Ovary (tissue), 7 donors: ENCODE measurements at regions not wholly inside any gene's neighbourhood (a gene's known extent, or its start where the extent isn't known, plus 50 kb on each side); places are given as distances from the start of the nearest gene placed in this dataset.

ENCODE experiments used
- DNase-seq, 5 donors: peaks; one replicate each; pipeline ENCODE4 v3.0.0-alpha.2; 2019 to 2020
- H3K27ac ChIP-seq, 2 donors: fragments of 200-600 bp; one replicate each; pipeline versions ENCODE4 v1.5.1 to v1.8.0; 2019 to 2022
- H3K27me3 ChIP-seq: fragments of 200-600 bp; one replicate; pipeline ENCODE4 v1.8.0; 2022
- H3K36me3 ChIP-seq: fragments of 200-600 bp; sonication (generic); one replicate; pipeline ENCODE4 v1.5.1; 2019
- H3K4me1 ChIP-seq: one replicate; pipeline ENCODE4 v1.8.1; 2013; ENCODE audit warnings: mild to moderate bottlenecking, moderate library complexity; ENCODE audit not compliant: insufficient read depth
- H3K4me3 ChIP-seq: fragments of 200-600 bp; sonication (generic); one replicate; pipeline ENCODE4 v1.5.1; 2017
- H3K9me3 ChIP-seq, 2 donors: fragments of 200-600 bp in 1 of 2; sonication (generic) in 1 of 2; one replicate each; pipeline versions ENCODE4 v1.5.1 to v1.8.1; 2013 to 2019; ENCODE audit warnings: mild to moderate bottlenecking in 1 of 2, moderate library complexity in 1 of 2
- CTCF ChIP-seq, 3 donors: fragments of 450-650 bp in 2 of 3; fragments of 200-600 bp in 1 of 3; IDR thresholded peaks; one replicate each; pipeline versions ENCODE4 v1.5.1 to v1.8.0; 2016 to 2022; ENCODE audit warnings: antibody characterized with exemption in 3 of 3, mild to moderate bottlenecking in 1 of 3
- EP300 ChIP-seq: sonication (generic); formaldehyde crosslinking; IDR thresholded peaks from one replicate; pipeline ENCODE4 v1.6.1; 2017; ENCODE audit warnings: antibody characterized with exemption
- POLR2A ChIP-seq: fragments of 450-650 bp; IDR thresholded peaks from one replicate; pipeline ENCODE4 v1.6.1; 2017; ENCODE audit warnings: antibody characterized with exemption, mild to moderate bottlenecking, moderate library complexity
- WGBS, 3 donors: extraction: QIAGEN DNeasy Blood & Tissue Kit in 1 of 3; methylation state at CpG; one replicate each; pipeline versions ENCODE4 v1.1.5 to v1.1.7; 2013 to 2017; 5-methylcytosine and 5-hydroxymethylcytosine counted together
- intact Hi-C, 4 donors: fragments of 100-400 bp; cut with DNase I; formaldehyde crosslinking; loops; one replicate each; pipeline versions ENCODE4 v1.11.0 to v1.15.1; 2022 to 2023
- donor health status: DM: no; HTN: no; CAD: no; lungs with moderate emphysema.
- donor health status: DM: no; HTN: no; CAD: no.
- donor health status: Bipolar disorder and iron deficiency.
- donor health status: DM: no; HTN: no; CAD: no.
- donor health status: DM: yes; HTN: yes; CAD: no.

DNA sequence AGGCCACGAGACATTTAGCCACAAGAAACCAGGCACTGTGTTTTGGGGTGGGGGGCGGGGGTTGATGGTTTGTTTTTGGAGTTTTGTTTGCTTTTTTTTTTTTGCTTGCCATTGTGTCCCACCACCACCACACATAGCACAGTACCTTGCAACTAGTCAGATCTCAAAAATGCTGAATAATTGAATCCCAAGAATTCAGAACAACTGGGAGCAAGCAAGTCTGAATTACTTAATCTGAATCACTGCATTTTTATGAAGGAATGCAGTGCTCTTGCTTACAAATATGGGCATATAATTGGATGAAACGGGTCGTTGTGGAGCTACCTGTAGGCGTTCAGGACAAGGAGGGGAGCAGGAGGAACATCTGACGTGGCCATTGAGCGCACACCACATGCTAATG lies 151.5 kb upstream of the CDYL start:
- intact Hi-C loops, result no loop called here
- Histone ChIP-seq H3K9me3 (no peaks in the 10 kb centered on the region), H3K27me3 (no peaks in the 10 kb centered on the region), H3K4me1 (no peaks in the 10 kb centered on the region), H3K4me3 (no peak overlapping the region), H3K27ac (no peak overlapping the region), H3K36me3 (no peaks in the 10 kb centered on the region)
- TF ChIP-seq CTCF (IDR thresholded peaks at IDR 0.05), result no peak
- no peak for TF ChIP-seq POLR2A
- WGBS, 3 donors, result 82 to 85% (median 82%) methylated on average over 7 of the region's 7 CpGs
- DNase-seq, result no peak

DNA sequence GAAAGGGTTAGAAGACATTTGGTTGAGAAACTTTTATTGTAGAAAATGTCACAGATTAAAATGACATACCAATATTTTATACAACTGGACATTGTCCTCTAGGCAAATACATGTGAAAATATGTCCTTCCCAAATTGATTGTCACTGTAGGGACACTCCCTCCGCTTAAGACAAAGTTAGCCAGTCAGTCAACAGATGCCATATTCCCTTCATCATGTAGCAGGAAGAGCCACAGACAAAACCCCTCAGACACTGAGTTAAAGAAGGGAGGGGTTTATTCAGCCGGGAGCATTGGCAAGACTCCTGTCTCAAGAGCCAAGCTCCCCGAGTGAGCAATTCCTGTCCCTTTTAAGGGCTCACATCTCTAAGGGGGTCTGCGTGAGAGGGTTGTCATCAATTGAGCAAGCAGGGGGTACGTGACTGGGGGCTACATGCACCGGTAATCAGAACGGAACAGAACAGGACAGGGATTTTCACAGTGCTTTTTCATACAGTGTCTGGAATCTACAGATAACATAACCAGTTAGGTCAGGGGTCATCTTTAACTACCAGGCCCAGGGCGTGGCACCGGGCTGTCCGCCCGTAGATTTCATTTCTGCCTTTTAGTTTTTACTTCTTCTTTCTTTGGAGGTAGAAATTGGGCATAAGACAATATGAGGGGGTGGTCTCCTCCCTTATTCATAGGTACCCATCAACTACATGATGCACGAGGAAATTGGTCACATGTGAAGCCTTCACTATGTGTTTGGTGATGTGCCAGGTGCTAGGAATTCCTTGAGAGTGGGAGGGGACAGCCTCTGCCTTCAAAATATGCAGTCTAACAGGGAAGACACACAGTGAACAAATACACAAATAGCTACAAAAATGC lies 155.7 kb upstream of the CDYL start:
- no peaks in the 10 kb centered on the region for H3K4me1 ChIP-seq

GRCh38 chr6:4616311-4616710 lies 159.9 kb upstream of the CDYL start:
- Histone ChIP-seq H3K4me1 (peaks cover 2% of the 10 kb centered on the region), H3K4me3 (no peak overlapping the region), H3K36me3 (no peaks in the 10 kb centered on the region), H3K27me3 (no peaks in the 10 kb centered on the region), H3K9me3 (no peaks in the 10 kb centered on the region), H3K27ac (no peak overlapping the region)
- TF ChIP-seq POLR2A (no peak), EP300 (no peak), CTCF (IDR thresholded peaks at IDR 0.05) (no peak)
- intact Hi-C loops, result no loop called here
- 87 to 95% (median 88%) methylated on average over 8 of the region's 8 CpGs for WGBS, 3 donors
- no peak for DNase-seq

More for the DNA sequence above, 155.7 kb upstream of the CDYL start:
- Histone ChIP-seq H3K27ac (no peak overlapping the region), H3K36me3 (no peaks in the 10 kb centered on the region), H3K27me3 (no peaks in the 10 kb centered on the region), H3K4me3 (no peak overlapping the region), H3K9me3 (no peaks in the 10 kb centered on the region)
- 80 to 86% (median 81%) methylated on average over 12 of the region's 12 CpGs for WGBS, 3 donors
- TF ChIP-seq EP300 (no peak), CTCF (IDR thresholded peaks at IDR 0.05) (no peak), POLR2A (no peak)
- DNase-seq, result no peak
- intact Hi-C loops, result no loop called here

- Histone ChIP-seq H3K27ac (no peak overlapping the region), H3K4me3 (no peak overlapping the region), H3K27me3 (no peaks in the 10 kb centered on the region), H3K4me1 (peaks cover 2% of the 10 kb centered on the region), H3K36me3 (no peaks in the 10 kb centered on the region), H3K9me3 (no peaks in the 10 kb centered on the region)
- TF ChIP-seq POLR2A (no peak), CTCF (IDR thresholded peaks at IDR 0.05) (no peak), EP300 (no peak)
- intact Hi-C loops, result no loop called here
- no peak for DNase-seq
- WGBS, 3 donors, result 28 to 64% (median 46%) methylated on average over 3 of the region's 3 CpGs
Measured at GRCh38 chr6:4615891-4616290, 160.3 kb upstream of the CDYL start.
